ENCODE measurements at regions not wholly inside any gene's neighbourhood (a gene's known extent, or its start where the extent isn't known, plus 50 kb on each side); places are given as distances from the start of the nearest gene placed in this dataset.

GRCh38 chr13:94816256-94816655 is 103.9 kb upstream of the SOX21 start (continued):
- TF ChIP-seq ZNF639 (tag by site-specific recombination; IDR thresholded peaks at IDR 0.05) = 0 out of 2 replicates have a peak, but pooled peaks have one; percentile 29
- no peak for TF ChIP-seq PRDM4 (tag by site-specific recombination; IDR thresholded peaks at IDR 0.05)
- TF ChIP-seq ZNF292 (tag by site-specific recombination; IDR thresholded peaks at IDR 0.05; ENCODE audit: borderline replicate concordance, low read depth) = 0 out of 2 replicates have a peak, but pooled peaks have one; percentile 33
- 0 out of 2 replicates have a peak, but pooled peaks have one; percentile 31 for TF ChIP-seq ZNF629 (tag by site-specific recombination; IDR thresholded peaks at IDR 0.05)

GRCh38 chr13:94813920-94814475 is 101.7 kb upstream of the SOX21 start:
- TF ChIP-seq ZNF184 (tag by site-specific recombination; IDR thresholded peaks at IDR 0.05) (no peak), ZNF2 (tag by site-specific recombination; IDR thresholded peaks at IDR 0.05) (no peak), ZNF610 (tag by site-specific recombination; IDR thresholded peaks at IDR 0.05; ENCODE audit: borderline replicate concordance) (no peak), ZSCAN30 (tag by site-specific recombination; IDR thresholded peaks at IDR 0.05) (no peak), ZNF600 (tag by site-specific recombination; IDR thresholded peaks at IDR 0.05) (no peak), ZNF768 (tag by site-specific recombination; IDR thresholded peaks at IDR 0.05) (no peak), ZNF174 (tag by site-specific recombination; IDR thresholded peaks at IDR 0.05) (no peak), ZNF701 (tag by site-specific recombination; IDR thresholded peaks at IDR 0.05) (no peak), TCF7L2 (IDR thresholded peaks at IDR 0.05; ENCODE audit: borderline replicate concordance, low read depth, low read length) (no peak), ZNF777 (tag by site-specific recombination; IDR thresholded peaks at IDR 0.05; ENCODE audit: borderline replicate concordance) (no peak), HIC1 (tag by site-specific recombination; IDR thresholded peaks at IDR 0.05) (no peak), ZNF660 (tag by site-specific recombination; IDR thresholded peaks at IDR 0.05) (no peak), KLF8 (tag by site-specific recombination; IDR thresholded peaks at IDR 0.05) (no peak), TRIM28 (IDR thresholded peaks at IDR 0.05; ENCODE audit: borderline replicate concordance, low read length) (no peak), ZNF830 (tag by site-specific recombination; IDR thresholded peaks at IDR 0.05; ENCODE audit: low read depth) (no peak), ZBTB1 (tag by site-specific recombination; IDR thresholded peaks at IDR 0.05) (no peak), RBAK (tag by site-specific recombination; IDR thresholded peaks at IDR 0.05) (no peak), ZNF555 (tag by site-specific recombination; conservative IDR thresholded peaks at IDR 0.05) (no peak), ZNF366 (tag by site-specific recombination; conservative IDR thresholded peaks at IDR 0.05) (no peak)
- H3K36me3 ChIP-seq (ENCODE audit: control insufficient read depth in 2 of 2, insufficient read depth in 1 of 2, low read length in 2 of 2) = no peaks in the 10 kb centered on the region
- H3K4me1 ChIP-seq (ENCODE audit: control insufficient read depth, insufficient read depth, low read length) = no peaks in the 10 kb centered on the region
- H3K9me3 ChIP-seq (ENCODE audit: control insufficient read depth, insufficient read depth, low read depth, low read length) = no peaks in the 10 kb centered on the region
- H3K27ac ChIP-seq (ENCODE audit: extremely low read depth, low read depth, low read length) = no peak overlapping the region
- ChIA-PET POLR2A (no interaction called here), CTCF (interaction anchor here (0.8 kb wide), 1 partner anchor 14 kb away, joined by 4 read pairs; no protein-coding TSS in a partner anchor)
- H3K4me3 ChIP-seq (ENCODE audit: low read depth, low read length) = no peak overlapping the region

Measured in HEK293 (cell line).